ENCODE measurements at regions not wholly inside any gene's neighbourhood (a gene's known extent, or its start where the extent isn't known, plus 50 kb on each side); places are given as distances from the start of the nearest gene placed in this dataset.

- 83% methylated on average over 1 of the region's 1 CpG for WGBS
- Histone ChIP-seq H3K4me1 (no peaks in the 10 kb centered on the region), H3K4me3 (no peak overlapping the region), H3K9me3 (no peaks in the 10 kb centered on the region), H3K36me3 (no peaks in the 10 kb centered on the region), H3K27me3 (peaks cover 7% of the 10 kb centered on the region), H3K27ac (no peak overlapping the region)
- TF ChIP-seq POLR2AphosphoS5 (IDR thresholded peaks at IDR 0.05): no peak
- no peak for TF ChIP-seq CTCF (IDR thresholded peaks at IDR 0.05)
- no peak for TF ChIP-seq EP300 (IDR thresholded peaks at IDR 0.05)
- no peak for TF ChIP-seq POLR2A (IDR thresholded peaks at IDR 0.05)
- peak in 1 of 2 donors; percentile 12 for DNase-seq (ENCODE audit: low spot score in 2 of 2)
Observed at GRCh38 chr2:72014831-72015230, 132.8 kb downstream of the CYP26B1 start.

GRCh38 chr2:72013726-72014125 lies 133.9 kb downstream of the CYP26B1 start:
- Histone ChIP-seq H3K36me3 (no peaks in the 10 kb centered on the region), H3K4me3 (no peak overlapping the region), H3K9me3 (no peaks in the 10 kb centered on the region), H3K4me1 (no peaks in the 10 kb centered on the region), H3K27me3 (peaks cover 7% of the 10 kb centered on the region), H3K27ac (no peak overlapping the region)
- no peak for TF ChIP-seq CTCF (IDR thresholded peaks at IDR 0.05)
- no peak for TF ChIP-seq POLR2AphosphoS5 (IDR thresholded peaks at IDR 0.05)
- TF ChIP-seq EP300 (IDR thresholded peaks at IDR 0.05): no peak
- TF ChIP-seq POLR2A (IDR thresholded peaks at IDR 0.05): no peak
- peak in 1 of 2 donors; percentile 58 for DNase-seq (ENCODE audit: low spot score in 2 of 2)
- 87% methylated on average over 6 of the region's 6 CpGs for WGBS

GRCh38 chr2:72012886-72013574 lies 134.6 kb downstream of the CYP26B1 start:
- peaks cover 7% of the 10 kb centered on the region for H3K27me3 ChIP-seq
- no peaks in the 10 kb centered on the region for H3K4me1 ChIP-seq
- peak; percentile 48 to 50 for DNase-seq (ENCODE audit: low spot score in 2 of 2)
- no peaks in the 10 kb centered on the region for H3K36me3 ChIP-seq
- no peaks in the 10 kb centered on the region for H3K9me3 ChIP-seq
- no peak overlapping the region for H3K27ac ChIP-seq
- H3K4me3 ChIP-seq: no peak overlapping the region
- TF ChIP-seq EP300 (IDR thresholded peaks at IDR 0.05): no peak
- TF ChIP-seq CTCF (IDR thresholded peaks at IDR 0.05): no peak
- TF ChIP-seq POLR2AphosphoS5 (IDR thresholded peaks at IDR 0.05): no peak
- no peak for TF ChIP-seq POLR2A (IDR thresholded peaks at IDR 0.05)
- 72% methylated on average over 8 of the region's 9 CpGs for WGBS

GRCh38 chr2:72011791-72012190 lies 135.9 kb downstream of the CYP26B1 start:
- H3K27me3 ChIP-seq: peaks cover 7% of the 10 kb centered on the region
- H3K4me3 ChIP-seq: no peak overlapping the region
- H3K9me3 ChIP-seq: no peaks in the 10 kb centered on the region
- H3K27ac ChIP-seq: no peak overlapping the region
- no peaks in the 10 kb centered on the region for H3K36me3 ChIP-seq
- no peak for TF ChIP-seq POLR2A (IDR thresholded peaks at IDR 0.05)
- TF ChIP-seq EP300 (IDR thresholded peaks at IDR 0.05): no peak
- TF ChIP-seq POLR2AphosphoS5 (IDR thresholded peaks at IDR 0.05): no peak
- TF ChIP-seq CTCF (IDR thresholded peaks at IDR 0.05): no peak
- DNase-seq (ENCODE audit: low spot score in 2 of 2): peak; percentile 28 to 43
- WGBS: 78% methylated on average over 6 of the region's 6 CpGs
- H3K4me1 ChIP-seq: no peaks in the 10 kb centered on the region

GRCh38 chr2:72011370-72011689 lies 136.3 kb downstream of the CYP26B1 start:
- DNase-seq (ENCODE audit: low spot score in 2 of 2): no peak
- no peak for TF ChIP-seq EP300 (IDR thresholded peaks at IDR 0.05)
- no peak for TF ChIP-seq POLR2AphosphoS5 (IDR thresholded peaks at IDR 0.05)
- TF ChIP-seq POLR2A (IDR thresholded peaks at IDR 0.05): no peak
- TF ChIP-seq CTCF (IDR thresholded peaks at IDR 0.05): no peak
- 91% methylated on average over 3 of the region's 3 CpGs for WGBS

More at GRCh38 chr2:72011370-72011689, 136.3 kb downstream of the CYP26B1 start:
- H3K4me1 ChIP-seq: no peaks in the 10 kb centered on the region
- H3K27me3 ChIP-seq: peaks cover 7% of the 10 kb centered on the region
- no peak overlapping the region for H3K4me3 ChIP-seq
- no peak overlapping the region for H3K27ac ChIP-seq
- H3K9me3 ChIP-seq: no peaks in the 10 kb centered on the region
- H3K36me3 ChIP-seq: no peaks in the 10 kb centered on the region
